Astrocyte (in vitro differentiated cells and primary cell): ENCODE measurements at regions not wholly inside any gene's neighbourhood (a gene's known extent, or its start where the extent isn't known, plus 50 kb on each side); places are given as distances from the start of the nearest gene placed in this dataset.

Experiments
- CTCF ChIP-seq: IDR thresholded peaks from 2 replicates; pipeline ENCODE4 v1.5.1; 2011; ENCODE audit warnings: low read depth, mild to moderate bottlenecking, inconsistent platforms, low read length, moderate library complexity; ENCODE audit not compliant: insufficient read depth
- EZH2 ChIP-seq: IDR thresholded peaks from 2 replicates; pipeline ENCODE4 v1.6.1; 2012; ENCODE audit warnings: mild to moderate bottlenecking, low read length, inconsistent platforms; ENCODE audit not compliant: insufficient read depth

- TF ChIP-seq CTCF (no peak), EZH2 (no peak)
Observed at GRCh38 chr11:91563176-91563575, 661.4 kb upstream of the FAT3 start.
